NB4 (cell line): ENCODE measurements at regions not wholly inside any gene's neighbourhood (a gene's known extent, or its start where the extent isn't known, plus 50 kb on each side); places are given as distances from the start of the nearest gene placed in this dataset.

ENCODE experiments used
- DNase-seq: peaks from one replicate; pipeline ENCODE4 v3.0.0; 2010; ENCODE audit warnings: low read depth
- H3K4me3 ChIP-seq: one replicate; pipeline ENCODE4 v1.5.1; 2011; ENCODE audit warnings: mild to moderate bottlenecking, low read depth, low read length, moderate library complexity
- CTCF ChIP-seq: IDR thresholded peaks from one replicate; pipeline ENCODE4 v1.5.1; 2012; ENCODE audit warnings: low read depth, low read length
- MAX ChIP-seq: IDR thresholded peaks from 2 replicates; pipeline ENCODE4 v1.6.1; 2011; ENCODE audit warnings: low read depth, low read length
- MYC ChIP-seq: IDR thresholded peaks from 2 replicates; pipeline ENCODE4 v1.6.1; 2011; ENCODE audit warnings: low read depth, low read length
- POLR2A ChIP-seq: IDR thresholded peaks from 2 replicates; pipeline ENCODE4 v1.6.1; 2011; ENCODE audit warnings: mild to moderate bottlenecking; ENCODE audit not compliant: insufficient read length; ENCODE audit errors: extremely low read depth

- H3K4me3 ChIP-seq: no peak overlapping the region
- TF ChIP-seq MYC (no peak), POLR2A (no peak), MAX (no peak), CTCF (no peak)
- no peak for DNase-seq
These were observed 54.3 kb upstream of the AGTR1 start for GRCh38 chr3:148643389-148643840.

GRCh38 chr3:148646126-148646665 lies 51.5 kb upstream of the AGTR1 start:
- TF ChIP-seq POLR2A (no peak), CTCF (no peak), MAX (no peak)
- no peak for DNase-seq
- no peak overlapping the region for H3K4me3 ChIP-seq
